OCI-LY7 (cell line): ENCODE measurements at regions not wholly inside any gene's neighbourhood (a gene's known extent, or its start where the extent isn't known, plus 50 kb on each side); places are given as distances from the start of the nearest gene placed in this dataset.
"Not testable (repeated sequence)": the region's sequence is repeated elsewhere in the genome, so short reads cannot be mapped to it uniquely, and the experiment has no call there.

ENCODE experiments used
- BruUV-seq: library from RNA; stranded (reverse); fragments of 400-500 nt; replicated peaks from 2 replicates; lab custom pipeline; 2021; lab: Mats Ljungman, UMichigan
- CTCF ChIA-PET: fragments of 300-600 bp; sonication (Branson Sonifier 250); formaldehyde crosslinking; loops from one replicate; lab custom pipeline; 2022; ENCODE audit warnings: antibody characterized with exemption; ENCODE audit not compliant: unreplicated experiment; lab: Charles Lee
- POLR2A ChIA-PET: fragments of 300-600 bp; sonication (Branson Sonifier 250); formaldehyde crosslinking; loops from one replicate; lab custom pipeline; 2022; ENCODE audit warnings: antibody characterized with exemption; lab: Charles Lee
- DNase-seq: peaks from one replicate; pipeline ENCODE4 v3.0.0-alpha.2; 2015; ENCODE audit warnings: low spot score
- H2AFZ ChIP-seq: fragments of 200-600 bp; sonication (generic), shearing (Covaris generic); 2 replicates; pipeline ENCODE4 v1.6.1; 2014; ENCODE audit warnings: mild to moderate bottlenecking, antibody characterized with exemption, low read length, moderate library complexity
- H3K27ac ChIP-seq: fragments of 200-600 bp; sonication (generic); 2 replicates; pipeline ENCODE4 v1.5.1; 2014; ENCODE audit warnings: mixed run types, low read depth, mild to moderate bottlenecking, moderate library complexity, low read length, inconsistent platforms; ENCODE audit not compliant: poor library complexity, severe bottlenecking
- H3K36me3 ChIP-seq: fragments of 200-600 bp; sonication (generic); 2 replicates; pipeline ENCODE4 v1.6.1; 2014; ENCODE audit warnings: mild to moderate bottlenecking, antibody characterized with exemption, low read length, moderate library complexity, mixed read lengths; ENCODE audit not compliant: insufficient read depth
- H3K4me1 ChIP-seq: fragments of 200-600 bp; sonication (generic); 2 replicates; pipeline ENCODE4 v1.5.1; 2014; ENCODE audit warnings: mild to moderate bottlenecking, low read length; ENCODE audit not compliant: insufficient read depth, poor library complexity, severe bottlenecking
- H3K4me2 ChIP-seq: fragments of 200-600 bp; sonication (generic); 2 replicates; pipeline ENCODE4 v1.6.1; 2014; ENCODE audit warnings: mild to moderate bottlenecking, low read length
- H3K4me3 ChIP-seq: fragments of 200-600 bp; sonication (generic); 2 replicates; pipeline ENCODE4 v1.5.1; 2014; ENCODE audit warnings: mild to moderate bottlenecking, low read depth, low read length; ENCODE audit not compliant: poor library complexity, severe bottlenecking
- H3K79me2 ChIP-seq: fragments of 200-600 bp; sonication (generic); 2 replicates; pipeline ENCODE4 v1.6.1; 2016; ENCODE audit warnings: low read depth, mild to moderate bottlenecking, low read length, moderate library complexity, mixed read lengths; ENCODE audit not compliant: insufficient read depth
- H3K9me2 ChIP-seq: fragments of 200-600 bp; sonication (generic); 2 replicates; pipeline ENCODE4 v1.6.1; 2016; ENCODE audit warnings: mild to moderate bottlenecking, low read length, mixed read lengths; ENCODE audit not compliant: insufficient read depth
- H3K9me3 ChIP-seq: fragments of 200-600 bp; sonication (generic); 2 replicates; pipeline ENCODE4 v1.6.1; 2014; ENCODE audit warnings: mild to moderate bottlenecking, mixed run types, low read length, mixed read lengths
- H4K20me1 ChIP-seq: fragments of 200-600 bp; sonication (generic); 2 replicates; pipeline ENCODE4 v1.6.1; 2014; ENCODE audit warnings: mild to moderate bottlenecking, antibody characterized with exemption, low read length, moderate library complexity, mixed read lengths; ENCODE audit not compliant: insufficient read depth
- EZH2phosphoT487 ChIP-seq: fragments of 200-600 bp; sonication (generic); IDR thresholded peaks from 2 replicates; pipeline ENCODE4 v1.6.1; 2018; ENCODE audit warnings: low read depth, borderline replicate concordance, mild to moderate bottlenecking, mixed run types, antibody characterized with exemption, low read length, moderate library complexity, mixed read lengths
- intact Hi-C: fragments of 100-400 bp; cut with micrococcal nuclease; formaldehyde crosslinking; loops from one replicate; pipeline ENCODE4 v1.10.0; 2022; ENCODE audit not compliant: unreplicated experiment
- TF ChIP-seq, protein P1 (sequence below): fragments of 200-600 bp; sonication (generic); conservative IDR thresholded peaks from 2 replicates; pipeline ENCODE4 v1.5.1; 2014; ENCODE audit warnings: mild to moderate bottlenecking, antibody characterized with exemption, low read length, moderate library complexity, mixed read lengths

- Histone ChIP-seq H2AFZ (no peak overlapping the region), H3K9me2 (no peaks in the 10 kb centered on the region), H4K20me1 (no peaks in the 10 kb centered on the region), H3K27ac (no peak overlapping the region), H3K4me2 (no peak overlapping the region), H3K4me1 (no peaks in the 10 kb centered on the region), H3K4me3 (no peak overlapping the region), H3K79me2 (no peaks in the 10 kb centered on the region), H3K9me3 (no peaks in the 10 kb centered on the region), H3K36me3 (no peaks in the 10 kb centered on the region)
- no peak for DNase-seq
- no TSS peak for BruUV-seq
- intact Hi-C loops = no loop called here
- ChIA-PET POLR2A (no interaction called here), CTCF (no interaction called here)
- TF ChIP-seq, protein P1, sequence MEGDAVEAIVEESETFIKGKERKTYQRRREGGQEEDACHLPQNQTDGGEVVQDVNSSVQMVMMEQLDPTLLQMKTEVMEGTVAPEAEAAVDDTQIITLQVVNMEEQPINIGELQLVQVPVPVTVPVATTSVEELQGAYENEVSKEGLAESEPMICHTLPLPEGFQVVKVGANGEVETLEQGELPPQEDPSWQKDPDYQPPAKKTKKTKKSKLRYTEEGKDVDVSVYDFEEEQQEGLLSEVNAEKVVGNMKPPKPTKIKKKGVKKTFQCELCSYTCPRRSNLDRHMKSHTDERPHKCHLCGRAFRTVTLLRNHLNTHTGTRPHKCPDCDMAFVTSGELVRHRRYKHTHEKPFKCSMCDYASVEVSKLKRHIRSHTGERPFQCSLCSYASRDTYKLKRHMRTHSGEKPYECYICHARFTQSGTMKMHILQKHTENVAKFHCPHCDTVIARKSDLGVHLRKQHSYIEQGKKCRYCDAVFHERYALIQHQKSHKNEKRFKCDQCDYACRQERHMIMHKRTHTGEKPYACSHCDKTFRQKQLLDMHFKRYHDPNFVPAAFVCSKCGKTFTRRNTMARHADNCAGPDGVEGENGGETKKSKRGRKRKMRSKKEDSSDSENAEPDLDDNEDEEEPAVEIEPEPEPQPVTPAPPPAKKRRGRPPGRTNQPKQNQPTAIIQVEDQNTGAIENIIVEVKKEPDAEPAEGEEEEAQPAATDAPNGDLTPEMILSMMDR = no peak
- no peak for TF ChIP-seq EZH2phosphoT487
Observed at GRCh38 chr11:16577490-16577889, 161.0 kb upstream of the C11orf58 start.

DNA sequence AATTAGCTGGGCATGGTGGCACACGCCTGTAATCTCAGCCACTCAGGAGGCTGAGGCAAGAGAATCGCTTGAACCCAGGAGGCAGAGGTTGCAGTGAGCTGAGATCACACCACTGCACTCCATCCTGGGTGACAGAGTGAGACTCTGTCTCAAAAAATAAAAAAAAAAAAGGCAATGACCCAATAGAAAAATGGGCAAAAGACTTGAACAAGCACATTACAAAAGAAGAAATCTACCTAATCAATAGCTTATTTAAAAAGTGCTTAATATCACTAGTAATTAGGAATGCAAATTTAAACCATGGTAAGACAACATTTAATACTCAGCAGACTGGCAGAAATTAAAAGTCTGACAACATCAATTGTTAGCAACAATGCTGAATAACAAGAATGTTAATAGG, 163.6 kb upstream of the C11orf58 start:
- H3K4me1 ChIP-seq, intact Hi-C loops, H3K9me3 ChIP-seq, CTCF ChIA-PET, H3K4me2 ChIP-seq, H4K20me1 ChIP-seq, H3K4me3 ChIP-seq, H3K9me2 ChIP-seq, DNase-seq, H3K79me2 ChIP-seq, H2AFZ ChIP-seq, BruUV-seq, H3K27ac ChIP-seq, H3K36me3 ChIP-seq: not testable (repeated sequence)
- POLR2A ChIA-PET = interaction anchor here (0.6 kb wide), 1 partner anchor 8 kb away, joined by 3 read pairs; no protein-coding TSS in a partner anchor

DNA sequence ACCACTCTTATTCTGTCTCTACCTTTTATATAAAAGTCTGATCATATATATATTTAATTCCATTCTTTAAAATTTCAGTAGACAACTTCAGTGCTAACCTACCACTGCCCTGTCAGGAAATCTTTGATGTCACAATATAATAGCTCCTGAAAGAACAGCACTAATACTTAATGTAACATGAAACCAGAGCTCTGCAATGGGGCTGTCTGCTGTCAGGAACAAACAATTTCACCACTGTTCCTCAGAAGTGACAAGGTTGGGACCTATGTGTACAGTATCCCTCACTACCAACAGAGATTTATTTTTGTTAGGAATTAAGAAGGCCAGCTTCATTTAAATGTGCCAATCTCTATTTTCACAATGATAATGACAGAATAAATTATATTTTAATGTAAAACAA, 165.5 kb upstream of the C11orf58 start:
- ChIA-PET CTCF (no interaction called here), POLR2A (interaction anchor here (0.6 kb wide), 1 partner anchor 416 kb away, joined by 3 read pairs; no protein-coding TSS in a partner anchor)
- no peak for DNase-seq
- H3K27ac ChIP-seq = no peak overlapping the region
- no peaks in the 10 kb centered on the region for H3K79me2 ChIP-seq
- no peak overlapping the region for H3K4me2 ChIP-seq
- BruUV-seq = no TSS peak
- H3K4me1 ChIP-seq = no peaks in the 10 kb centered on the region
- no peak for TF ChIP-seq EZH2phosphoT487
- TF ChIP-seq, protein P1 = no peak
- no peaks in the 10 kb centered on the region for H3K9me3 ChIP-seq
- no peak overlapping the region for H3K4me3 ChIP-seq
- H4K20me1 ChIP-seq = no peaks in the 10 kb centered on the region
- intact Hi-C loops = no loop called here
- H3K9me2 ChIP-seq = no peaks in the 10 kb centered on the region
- H3K36me3 ChIP-seq = no peaks in the 10 kb centered on the region
- H2AFZ ChIP-seq = no peak overlapping the region
